Esophagus muscularis mucosa (tissue), 3 donors: ENCODE measurements at regions not wholly inside any gene's neighbourhood (a gene's known extent, or its start where the extent isn't known, plus 50 kb on each side); places are given as distances from the start of the nearest gene placed in this dataset.

Experiments used
- EP300 ChIP-seq: sonication (generic); formaldehyde crosslinking; IDR thresholded peaks from one replicate; pipeline ENCODE4 v1.6.1; 2017; ENCODE audit warnings: antibody characterized with exemption
- TF ChIP-seq, protein P1 (sequence below), 3 experiments: fragments of 200-600 bp in 2 of 3; fragments of 450-650 bp in 1 of 3; sonication (generic) in 2 of 3; IDR thresholded peaks; one replicate each; pipeline ENCODE4 v1.5.1; 2017 to 2019; ENCODE audit warnings: antibody characterized with exemption in 3 of 3, mild to moderate bottlenecking in 2 of 3, moderate library complexity in 1 of 3

DNA sequence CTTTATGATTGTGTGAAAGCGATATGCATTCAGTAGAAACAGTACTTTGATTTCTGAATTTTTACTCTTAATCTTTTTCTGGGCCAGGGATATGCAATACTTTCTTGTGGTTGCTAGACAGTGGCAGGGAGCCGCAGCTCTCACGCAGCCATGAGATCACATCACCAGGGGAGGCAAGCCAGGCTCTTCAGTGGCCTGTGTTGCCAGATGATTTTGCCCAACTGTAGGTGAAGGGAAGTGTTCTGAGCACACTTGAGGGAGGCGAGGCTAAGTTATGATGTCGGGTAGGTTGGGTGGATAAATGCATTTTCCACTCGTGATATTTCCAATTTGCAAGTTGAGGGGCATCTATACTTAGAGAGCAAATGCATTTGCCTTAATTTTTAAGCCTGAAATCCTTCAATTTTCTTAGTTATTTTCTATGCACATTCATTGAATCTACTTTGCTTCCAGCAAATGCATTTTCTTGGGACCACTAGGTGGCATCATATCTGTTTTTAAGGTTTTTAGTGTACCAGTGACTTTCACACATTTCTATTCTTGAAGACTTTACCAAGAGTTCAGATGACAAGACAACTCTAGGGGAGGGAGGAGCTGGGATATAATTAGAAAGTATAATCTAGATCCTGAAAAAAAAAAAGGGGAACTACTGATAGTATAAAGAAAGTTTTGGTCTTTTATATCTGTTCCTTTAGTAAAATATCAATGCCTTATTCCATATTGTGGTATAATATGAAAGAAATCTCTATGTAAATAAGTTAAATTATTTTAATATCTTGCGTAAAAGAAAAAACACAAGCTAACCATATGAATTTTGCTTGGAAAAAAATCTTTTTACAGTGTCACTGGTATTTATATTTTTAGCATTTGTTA, 643.3 kb downstream of the SOCS6 start:
- no peak for TF ChIP-seq EP300
- TF ChIP-seq, protein P1, sequence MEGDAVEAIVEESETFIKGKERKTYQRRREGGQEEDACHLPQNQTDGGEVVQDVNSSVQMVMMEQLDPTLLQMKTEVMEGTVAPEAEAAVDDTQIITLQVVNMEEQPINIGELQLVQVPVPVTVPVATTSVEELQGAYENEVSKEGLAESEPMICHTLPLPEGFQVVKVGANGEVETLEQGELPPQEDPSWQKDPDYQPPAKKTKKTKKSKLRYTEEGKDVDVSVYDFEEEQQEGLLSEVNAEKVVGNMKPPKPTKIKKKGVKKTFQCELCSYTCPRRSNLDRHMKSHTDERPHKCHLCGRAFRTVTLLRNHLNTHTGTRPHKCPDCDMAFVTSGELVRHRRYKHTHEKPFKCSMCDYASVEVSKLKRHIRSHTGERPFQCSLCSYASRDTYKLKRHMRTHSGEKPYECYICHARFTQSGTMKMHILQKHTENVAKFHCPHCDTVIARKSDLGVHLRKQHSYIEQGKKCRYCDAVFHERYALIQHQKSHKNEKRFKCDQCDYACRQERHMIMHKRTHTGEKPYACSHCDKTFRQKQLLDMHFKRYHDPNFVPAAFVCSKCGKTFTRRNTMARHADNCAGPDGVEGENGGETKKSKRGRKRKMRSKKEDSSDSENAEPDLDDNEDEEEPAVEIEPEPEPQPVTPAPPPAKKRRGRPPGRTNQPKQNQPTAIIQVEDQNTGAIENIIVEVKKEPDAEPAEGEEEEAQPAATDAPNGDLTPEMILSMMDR (IDR thresholded peaks at IDR 0.05), result peak in 2 of 3 experiments; percentile 22 to 49
